Retina (tissue), 1 donor: ENCODE measurements at regions not wholly inside any gene's neighbourhood (a gene's known extent, or its start where the extent isn't known, plus 50 kb on each side); places are given as distances from the start of the nearest gene placed in this dataset.
A peak's percentile ranks its signal among the peaks of the same experiment; 100 is the strongest.

ENCODE experiments used
- DNase-seq: peaks from one replicate; pipeline ENCODE4 v3.0.0-alpha.2; 2016

GRCh38 chr11:92276773-92277172 is 52.2 kb downstream of the FAT3 start:
- DNase-seq = no peak

GRCh38 chr11:92277871-92278270 is 53.3 kb downstream of the FAT3 start:
- DNase-seq = no peak

GRCh38 chr11:92278791-92279433 is 54.3 kb downstream of the FAT3 start:
- DNase-seq = no peak

- no peak for DNase-seq
These were observed 59.5 kb downstream of the FAT3 start for GRCh38 chr11:92284107-92284506.

- DNase-seq = no peak
These were observed 59.9 kb downstream of the FAT3 start for GRCh38 chr11:92284558-92284957.

- DNase-seq = no peak
These were observed 61.2 kb downstream of the FAT3 start for GRCh38 chr11:92285776-92286175.

GRCh38 chr11:92286709-92287108 is 62.1 kb downstream of the FAT3 start:
- DNase-seq = no peak

GRCh38 chr11:92295175-92296137 is 70.8 kb downstream of the FAT3 start:
- DNase-seq = no peak

GRCh38 chr11:92296138-92296515 is 71.5 kb downstream of the FAT3 start:
- no peak for DNase-seq

- peak; percentile 52 for DNase-seq
These were observed 73.2 kb downstream of the FAT3 start for GRCh38 chr11:92297567-92298553.

GRCh38 chr11:92300876-92301275 is 76.3 kb downstream of the FAT3 start:
- DNase-seq = no peak

GRCh38 chr11:92302770-92303169 is 78.2 kb downstream of the FAT3 start:
- no peak for DNase-seq

- DNase-seq = no peak
These were observed 79.7 kb downstream of the FAT3 start for GRCh38 chr11:92304271-92304670.

- DNase-seq = no peak
These were observed 82.4 kb downstream of the FAT3 start for GRCh38 chr11:92306966-92307510.

GRCh38 chr11:92308366-92308765 is 83.7 kb downstream of the FAT3 start:
- DNase-seq = no peak

GRCh38 chr11:92311616-92312449 is 87.2 kb downstream of the FAT3 start:
- no peak for DNase-seq

GRCh38 chr11:92313784-92314183 is 89.2 kb downstream of the FAT3 start:
- no peak for DNase-seq

GRCh38 chr11:92314499-92314898 is 89.9 kb downstream of the FAT3 start:
- DNase-seq = no peak

- DNase-seq = no peak
These were observed 91.6 kb downstream of the FAT3 start for GRCh38 chr11:92316106-92316809.

GRCh38 chr11:92317222-92317621 is 92.6 kb downstream of the FAT3 start:
- DNase-seq = no peak

- DNase-seq = no peak
These were observed 93.1 kb downstream of the FAT3 start for GRCh38 chr11:92317721-92318120.
